HG03103 (cell line): ENCODE measurements at regions not wholly inside any gene's neighbourhood (a gene's known extent, or its start where the extent isn't known, plus 50 kb on each side); places are given as distances from the start of the nearest gene placed in this dataset.
A peak's percentile ranks its signal among the peaks of the same experiment; 100 is the strongest.
"Not testable (repeated sequence)": the region's sequence is repeated elsewhere in the genome, so short reads cannot be mapped to it uniquely, and the experiment has no call there.

Experiments used
- ATAC-seq: cut with Tn5 transposase; IDR thresholded peaks from one replicate; pipeline ENCODE4 v1.9.1; 2021; ENCODE audit warnings: low read depth; ENCODE audit not compliant: unreplicated experiment

GRCh38 chr12:114616081-114616480 lies 67.9 kb downstream of the TBX3 start:
- ATAC-seq: no peak

DNA sequence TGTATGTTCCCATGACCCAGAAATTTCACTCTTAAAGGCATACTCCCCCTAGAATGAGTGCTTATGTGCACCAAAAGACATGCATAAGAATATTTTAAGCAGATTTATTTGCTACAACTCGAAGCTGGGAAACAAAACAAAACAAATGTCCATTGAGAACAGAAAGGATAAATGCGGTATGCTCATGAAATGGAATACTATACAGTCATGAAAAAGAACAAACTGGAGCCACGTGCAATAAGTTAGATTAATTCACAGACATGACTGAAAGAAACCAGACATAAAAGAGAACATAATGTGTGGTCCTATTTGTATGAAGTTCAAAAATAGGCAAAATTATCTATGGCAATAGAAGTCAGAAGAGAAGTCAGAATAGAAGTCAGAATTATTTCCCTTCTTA lies 69.9 kb downstream of the TBX3 start:
- ATAC-seq: no peak

DNA sequence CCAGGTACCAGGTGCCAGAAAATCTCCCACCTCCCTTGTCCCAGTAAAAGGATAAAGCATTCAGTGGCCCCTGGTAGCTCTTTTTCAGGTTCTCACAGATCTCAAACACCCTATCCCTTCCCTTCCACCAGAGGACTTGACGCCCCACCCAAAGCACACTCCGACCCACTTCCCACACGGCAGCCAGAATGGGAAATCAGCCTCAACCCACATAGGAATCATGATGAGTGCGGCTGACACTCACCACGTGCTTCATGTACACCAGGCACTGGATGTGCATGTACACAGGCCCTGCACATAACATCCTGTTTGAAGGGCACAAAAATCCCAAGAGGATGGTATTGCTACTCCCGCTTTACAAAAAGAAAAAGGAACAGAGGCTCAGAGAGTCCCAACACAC lies 71.9 kb downstream of the TBX3 start:
- ATAC-seq: no peak

- ATAC-seq: no peak
These were observed 72.6 kb downstream of the TBX3 start for GRCh38 chr12:114611145-114612018.

GRCh38 chr12:114608509-114608908 lies 75.5 kb downstream of the TBX3 start:
- no peak for ATAC-seq

- ATAC-seq: no peak
These were observed 78.1 kb downstream of the TBX3 start for GRCh38 chr12:114605918-114606317.

- ATAC-seq: no peak
These were observed 79.4 kb downstream of the TBX3 start for GRCh38 chr12:114604606-114605005.

- ATAC-seq: not testable (repeated sequence)
These were observed 83.4 kb downstream of the TBX3 start for GRCh38 chr12:114600584-114600983.

GRCh38 chr12:114598111-114598510 lies 85.9 kb downstream of the TBX3 start:
- no peak for ATAC-seq

GRCh38 chr12:114592946-114593345 lies 91.0 kb downstream of the TBX3 start:
- ATAC-seq: no peak

- ATAC-seq: no peak
These were observed 95.9 kb downstream of the TBX3 start for GRCh38 chr12:114588061-114588460.

DNA sequence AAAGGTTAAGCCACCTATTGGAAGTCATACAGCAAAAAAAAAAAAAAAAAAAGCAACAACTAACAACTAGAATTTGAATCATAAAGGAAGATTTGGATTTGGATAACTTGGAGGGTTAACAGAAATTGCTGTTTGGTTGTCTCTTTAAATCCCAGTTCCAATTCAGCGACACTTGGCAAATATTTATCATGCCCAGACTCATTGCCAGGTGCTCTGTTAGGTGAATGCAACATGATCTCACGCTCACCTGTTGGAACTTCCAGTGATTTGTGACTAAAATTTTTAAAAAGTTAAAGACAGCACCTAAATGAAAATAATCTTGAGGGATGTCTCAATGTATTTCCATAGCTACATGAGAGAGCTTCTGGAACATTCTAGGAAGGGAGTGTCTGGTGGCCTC lies 103.7 kb downstream of the TBX3 start:
- ATAC-seq: no peak

DNA sequence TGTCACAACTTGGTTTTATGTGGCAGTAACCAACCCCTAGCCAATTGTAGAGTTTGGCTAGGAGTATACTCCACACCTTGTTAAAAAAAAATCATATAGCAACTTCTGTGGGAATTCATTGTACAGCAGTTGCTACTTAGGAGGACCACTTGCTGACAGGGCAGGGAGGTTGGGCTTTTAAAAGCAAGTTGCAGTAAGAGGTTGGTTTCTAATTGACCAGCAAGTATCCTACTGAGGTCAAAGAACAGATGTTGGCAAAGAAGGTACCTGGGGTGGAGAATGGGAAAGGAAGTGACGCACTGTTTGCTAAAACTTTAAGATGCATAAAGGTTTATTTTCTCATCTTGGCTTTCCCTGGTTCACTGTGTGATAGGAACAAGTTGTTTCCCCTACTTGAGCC lies 104.6 kb downstream of the TBX3 start:
- no peak for ATAC-seq

DNA sequence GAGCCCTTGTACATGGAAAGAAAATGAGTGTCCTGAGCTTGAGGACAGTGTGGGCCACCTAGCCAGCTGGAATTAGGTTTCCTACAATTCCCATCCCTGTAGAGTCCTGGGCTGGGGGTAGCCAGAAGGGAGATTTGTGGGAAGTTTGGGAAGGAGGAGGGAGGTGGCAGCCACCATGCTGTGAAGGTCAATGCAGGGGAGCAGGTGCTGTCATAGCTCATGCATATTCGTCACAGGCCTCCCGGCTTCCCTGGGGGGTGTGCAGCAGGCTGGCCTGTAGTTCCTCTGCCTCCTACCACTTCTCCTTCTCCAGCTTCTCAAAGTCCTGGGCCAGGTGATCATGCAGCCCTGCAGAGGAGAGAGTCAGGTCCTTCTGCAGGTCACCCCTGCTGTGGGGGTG lies 121.3 kb downstream of the TBX3 start:
- ATAC-seq: no peak

DNA sequence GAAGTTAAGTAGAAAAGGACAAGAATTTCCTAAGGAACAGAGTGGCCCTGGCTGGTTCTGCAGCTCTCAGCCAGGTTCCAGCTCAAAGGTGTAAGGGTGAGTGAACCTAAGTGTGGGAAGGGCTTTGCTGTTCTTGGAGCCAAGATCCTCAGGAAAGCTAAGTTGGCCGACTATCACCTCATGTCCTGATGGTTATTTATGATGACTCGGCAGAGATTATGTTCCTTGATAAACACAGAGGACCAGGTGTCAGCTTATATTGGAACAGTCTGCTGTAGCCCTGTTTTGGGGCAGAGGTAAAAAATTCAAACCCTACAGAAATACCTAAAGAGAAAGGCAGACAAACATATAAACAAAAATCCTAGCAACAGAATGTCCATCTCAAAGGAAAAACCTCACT lies 128.5 kb downstream of the TBX3 start:
- ATAC-seq: no peak

GRCh38 chr12:114547636-114548035 lies 136.3 kb downstream of the TBX3 start:
- ATAC-seq: no peak

DNA sequence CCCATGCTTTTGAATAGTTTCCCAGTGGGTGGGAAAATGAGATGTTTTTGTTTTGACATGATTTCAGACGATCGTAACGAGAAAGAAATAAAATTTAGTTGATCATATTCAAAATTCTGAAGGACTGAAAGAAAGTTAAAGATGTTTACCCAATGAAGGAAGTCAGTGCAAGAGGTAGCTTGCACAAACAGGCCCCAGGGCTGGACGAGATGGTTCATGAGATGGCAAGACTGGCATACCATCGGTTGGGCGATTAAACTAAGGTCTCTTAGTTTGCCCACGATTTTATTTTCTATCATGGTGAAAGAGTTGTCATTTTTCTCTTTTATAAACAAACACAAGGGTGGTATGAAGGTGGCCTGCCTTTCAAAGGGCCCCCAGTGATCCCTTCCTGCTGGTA lies 124.5 kb upstream of the TBX5 start:
- no peak for ATAC-seq

GRCh38 chr12:114529966-114530365 lies 124.0 kb upstream of the TBX5 start:
- no peak for ATAC-seq

DNA sequence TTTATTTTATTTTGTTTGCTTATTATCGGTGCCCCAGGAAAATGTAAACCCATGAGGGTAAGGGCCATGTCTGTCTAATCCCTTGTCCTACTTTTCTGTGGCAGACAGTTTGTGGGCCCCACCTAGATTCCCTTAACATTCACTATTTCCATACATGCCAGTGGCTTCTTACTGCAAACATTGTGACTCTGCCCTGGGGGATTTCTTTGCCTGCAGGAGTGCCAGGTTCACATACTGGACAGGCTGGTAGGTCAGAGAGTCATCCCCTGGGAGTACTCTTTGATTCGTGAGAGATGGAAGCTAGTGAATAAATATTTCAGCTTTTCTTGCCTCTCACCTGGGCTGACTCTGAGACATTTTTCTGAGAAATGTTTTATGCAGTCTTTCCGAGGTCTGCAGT lies 122.8 kb upstream of the TBX5 start:
- no peak for ATAC-seq

GRCh38 chr12:114521160-114521559 lies 115.2 kb upstream of the TBX5 start:
- ATAC-seq: not testable (repeated sequence)

- ATAC-seq: no peak
These were observed 106.4 kb upstream of the TBX5 start for GRCh38 chr12:114512351-114512750.

- ATAC-seq: peak; percentile 81
These were observed 102.7 kb upstream of the TBX5 start for GRCh38 chr12:114508529-114509129.
